ENCODE measurements at regions not wholly inside any gene's neighbourhood (a gene's known extent, or its start where the extent isn't known, plus 50 kb on each side); places are given as distances from the start of the nearest gene placed in this dataset.
"Not testable (repeated sequence)": the region's sequence is repeated elsewhere in the genome, so short reads cannot be mapped to it uniquely, and the experiment has no call there.

DNA sequence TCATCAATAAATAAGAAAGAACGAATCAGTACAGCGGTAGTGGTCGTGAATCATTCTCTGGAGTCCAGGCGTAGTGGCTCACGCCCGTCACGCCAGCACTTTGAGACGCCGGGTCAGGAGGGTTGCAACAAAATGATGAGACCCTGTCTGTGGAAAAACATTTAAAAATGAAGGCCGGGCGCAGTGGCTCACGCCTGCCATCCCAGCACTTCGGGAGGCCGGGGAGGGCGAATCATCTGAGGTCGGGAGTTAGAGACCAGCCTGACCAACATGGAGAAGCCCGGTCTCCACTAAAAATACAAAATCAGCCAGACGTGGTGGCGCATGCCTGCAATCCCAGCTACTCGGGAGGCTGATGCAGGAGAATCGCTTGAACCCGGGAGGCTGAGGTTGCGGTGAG is 111.8 kb upstream of the ANKRD30BL start:
- DNase-seq = not testable (repeated sequence)

DNA sequence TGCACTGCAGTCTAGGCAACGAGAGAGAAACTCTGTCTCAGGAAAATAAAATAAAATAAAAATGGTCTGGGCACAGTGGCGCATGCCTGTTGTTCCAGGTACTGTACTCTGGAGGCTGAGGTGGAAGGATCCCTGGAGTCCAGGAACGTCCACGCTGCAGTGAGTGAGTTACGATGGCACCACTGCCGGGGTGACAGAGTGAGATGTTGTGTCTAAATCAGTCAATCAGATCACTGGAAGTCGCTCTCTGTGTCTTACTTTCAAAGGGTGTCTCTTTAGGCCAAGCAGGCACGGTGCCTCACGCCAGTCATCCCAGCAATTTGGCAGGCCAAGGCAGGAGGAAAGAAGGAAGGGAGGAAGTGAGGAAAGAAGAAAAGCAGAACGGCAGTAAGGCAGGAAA is 112.2 kb upstream of the ANKRD30BL start:
- DNase-seq = no peak

DNA sequence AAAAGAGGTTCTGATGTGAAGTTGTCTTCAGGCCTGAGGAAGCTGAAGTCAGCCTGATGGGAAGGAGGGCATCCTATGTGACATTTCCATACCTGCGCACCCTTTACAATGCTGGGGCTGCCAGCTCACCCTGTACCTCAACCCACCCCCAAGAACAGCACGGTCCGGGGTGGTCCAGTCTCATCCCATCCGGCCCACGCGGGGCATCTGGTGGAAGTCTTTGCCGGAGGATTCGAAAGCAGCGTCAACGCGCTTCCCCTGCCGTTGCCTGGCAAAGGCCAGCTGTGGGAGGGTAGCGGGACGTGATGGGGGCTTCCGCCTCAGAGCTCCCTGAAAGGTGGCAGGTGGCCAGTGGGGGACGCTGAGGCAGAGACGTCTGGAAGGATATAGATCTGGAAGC is 113.6 kb upstream of the ANKRD30BL start:
- no peak for DNase-seq

- no peak for DNase-seq
Observed at GRCh38 chr2:132276571-132276981, 114.8 kb upstream of the ANKRD30BL start.

DNA sequence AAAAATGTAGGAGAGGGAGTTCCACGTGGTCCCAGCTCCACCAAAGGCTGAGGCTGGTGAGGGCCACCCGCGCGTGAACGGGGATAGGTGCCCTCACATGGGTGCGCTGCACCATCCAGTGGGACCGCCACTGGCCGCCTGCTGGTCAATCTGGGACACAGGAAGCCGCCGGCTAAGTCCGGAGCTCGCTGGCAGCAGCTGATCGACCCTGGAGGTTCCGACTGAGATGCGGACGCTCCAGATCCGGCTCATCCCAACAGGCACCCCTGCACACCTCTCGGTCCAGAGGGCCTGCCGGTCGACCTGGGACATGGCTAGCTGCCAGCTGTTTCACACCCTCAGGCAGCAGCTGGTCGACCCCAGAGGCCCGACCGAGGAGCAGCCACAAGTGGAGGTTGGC is 116.5 kb upstream of the ANKRD30BL start:
- DNase-seq = no peak

- no peak for DNase-seq
Observed at GRCh38 chr2:132279344-132279743, 117.6 kb upstream of the ANKRD30BL start.

DNA sequence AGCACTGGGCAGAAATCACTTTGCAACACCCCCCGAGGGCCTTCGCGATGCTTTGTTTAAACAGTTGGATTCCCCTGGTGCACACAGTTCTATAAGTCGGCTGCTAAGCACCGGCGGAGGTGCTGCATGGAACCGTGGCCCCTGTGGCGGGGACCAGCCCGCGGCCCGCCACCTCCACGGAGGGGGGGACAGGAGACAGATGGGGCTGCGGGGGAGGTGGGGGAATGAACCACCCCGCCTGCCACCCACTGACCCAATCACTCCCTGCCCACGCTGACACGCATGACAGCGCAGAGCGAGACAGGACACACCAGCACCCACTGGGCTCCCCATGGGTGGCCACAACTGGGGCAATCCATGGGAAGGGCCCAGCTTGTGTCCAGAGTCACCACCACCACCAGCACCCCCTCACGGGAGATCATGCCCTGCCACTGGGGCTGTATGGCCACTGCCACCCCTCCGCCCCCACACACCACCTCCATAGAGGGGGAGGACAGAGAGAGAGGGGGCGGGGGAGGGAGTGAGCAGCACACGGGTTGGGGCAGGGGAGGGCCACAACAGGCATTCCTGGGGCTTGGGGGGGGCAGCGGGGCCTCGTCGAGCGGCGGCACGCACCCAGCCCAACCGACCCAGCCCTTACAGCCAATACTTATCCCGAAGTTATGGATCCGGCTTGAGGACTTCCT is 118.3 kb upstream of the ANKRD30BL start:
- no peak for DNase-seq

GRCh38 chr2:132280912-132281311 is 119.2 kb upstream of the ANKRD30BL start:
- no peak for DNase-seq

- not testable (repeated sequence) for DNase-seq
Observed at GRCh38 chr2:132282104-132282503, 120.4 kb upstream of the ANKRD30BL start.

- no peak for DNase-seq
Observed at GRCh38 chr2:132282911-132283310, 121.2 kb upstream of the ANKRD30BL start.

DNA sequence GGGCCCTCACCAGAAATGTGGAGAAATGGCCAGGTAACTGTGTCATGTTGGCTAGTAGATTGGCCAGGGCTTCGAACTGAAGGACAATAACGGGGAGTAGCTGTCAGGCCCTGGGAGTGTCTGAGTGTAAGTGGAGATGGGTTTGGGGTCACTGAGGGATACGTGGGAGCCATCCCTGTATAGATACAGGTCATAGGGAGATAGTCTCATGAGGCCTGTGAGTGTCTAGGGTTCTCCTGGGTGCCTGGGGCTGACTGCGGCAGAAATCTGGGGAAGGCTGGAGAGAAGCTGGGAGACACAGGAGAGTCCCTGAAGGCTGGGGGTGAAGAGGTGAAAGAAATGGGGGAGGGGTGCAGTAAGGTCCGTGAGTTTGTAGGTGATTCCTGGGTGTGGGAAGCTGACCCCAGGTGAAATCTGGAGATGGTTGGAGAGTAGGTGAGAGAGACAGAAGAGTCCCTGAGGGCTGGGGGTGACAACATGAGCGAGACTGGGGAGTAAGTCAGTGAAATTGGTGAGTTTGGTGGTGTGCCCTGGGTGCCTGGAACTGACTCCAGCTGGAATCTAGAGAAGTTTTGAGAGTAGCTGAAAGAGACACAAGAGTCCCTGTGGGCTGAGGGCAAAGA is 124.6 kb upstream of the ANKRD30BL start:
- not testable (repeated sequence) for DNase-seq

DNA sequence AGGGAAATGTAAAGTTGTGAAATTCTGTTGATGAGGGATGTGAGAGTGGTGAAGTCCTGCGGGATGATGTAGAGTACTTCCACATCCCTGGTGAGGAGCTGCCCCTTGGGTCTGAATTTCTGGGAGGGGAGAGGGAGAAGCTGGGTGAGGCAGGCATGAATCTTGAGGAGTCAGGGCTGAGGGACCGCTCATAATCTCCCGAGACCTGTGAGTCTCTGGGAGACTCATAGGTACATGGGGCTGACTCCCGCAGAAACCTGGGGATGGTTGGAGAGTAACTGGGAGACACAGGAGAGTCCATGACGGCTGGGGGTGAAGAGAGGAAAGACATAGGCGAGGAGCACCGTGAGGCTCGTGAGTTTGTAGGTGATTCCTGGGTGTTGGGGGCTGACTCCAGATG is 126.2 kb upstream of the ANKRD30BL start:
- not testable (repeated sequence) for DNase-seq

DNA sequence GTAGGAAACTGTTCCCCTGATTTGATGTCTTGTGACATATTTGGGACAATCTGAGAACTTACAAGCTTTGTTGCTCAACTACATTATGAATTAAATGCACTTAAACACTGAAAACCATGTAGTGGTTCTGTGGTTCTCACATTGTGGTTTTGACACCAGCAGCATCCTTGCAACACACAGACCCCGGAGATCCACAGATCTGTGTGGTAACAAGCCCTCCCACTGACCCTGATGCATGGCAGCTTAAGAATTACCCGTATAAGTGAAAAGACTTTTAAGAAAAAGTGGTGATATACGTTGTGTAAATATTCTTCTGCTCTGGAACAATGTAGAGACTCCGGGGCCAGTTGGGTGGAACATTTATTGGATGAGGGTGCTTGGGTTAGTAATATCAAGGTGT is 127.4 kb upstream of the ANKRD30BL start:
- not testable (repeated sequence) for DNase-seq

DNA sequence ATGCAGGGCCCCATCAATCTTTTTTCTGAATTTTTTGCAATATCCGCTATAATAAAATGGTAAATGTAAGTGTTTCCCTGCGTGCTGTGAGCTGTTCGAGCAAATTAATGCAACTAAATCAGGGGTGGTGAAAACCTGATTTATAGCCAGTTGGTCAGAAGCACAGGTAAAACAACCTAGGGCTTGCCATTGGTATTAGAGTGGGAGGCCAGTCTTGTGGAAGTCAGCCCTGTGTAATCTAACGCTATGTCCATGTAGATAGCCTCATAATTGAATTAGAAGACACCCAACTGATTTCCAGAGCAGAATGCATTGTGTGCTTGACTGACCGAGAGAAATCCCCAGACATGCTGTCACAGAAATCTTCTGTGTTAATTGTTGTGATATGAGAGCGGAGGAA is 126.8 kb upstream of the GPR39 start:
- not testable (repeated sequence) for DNase-seq

DNA sequence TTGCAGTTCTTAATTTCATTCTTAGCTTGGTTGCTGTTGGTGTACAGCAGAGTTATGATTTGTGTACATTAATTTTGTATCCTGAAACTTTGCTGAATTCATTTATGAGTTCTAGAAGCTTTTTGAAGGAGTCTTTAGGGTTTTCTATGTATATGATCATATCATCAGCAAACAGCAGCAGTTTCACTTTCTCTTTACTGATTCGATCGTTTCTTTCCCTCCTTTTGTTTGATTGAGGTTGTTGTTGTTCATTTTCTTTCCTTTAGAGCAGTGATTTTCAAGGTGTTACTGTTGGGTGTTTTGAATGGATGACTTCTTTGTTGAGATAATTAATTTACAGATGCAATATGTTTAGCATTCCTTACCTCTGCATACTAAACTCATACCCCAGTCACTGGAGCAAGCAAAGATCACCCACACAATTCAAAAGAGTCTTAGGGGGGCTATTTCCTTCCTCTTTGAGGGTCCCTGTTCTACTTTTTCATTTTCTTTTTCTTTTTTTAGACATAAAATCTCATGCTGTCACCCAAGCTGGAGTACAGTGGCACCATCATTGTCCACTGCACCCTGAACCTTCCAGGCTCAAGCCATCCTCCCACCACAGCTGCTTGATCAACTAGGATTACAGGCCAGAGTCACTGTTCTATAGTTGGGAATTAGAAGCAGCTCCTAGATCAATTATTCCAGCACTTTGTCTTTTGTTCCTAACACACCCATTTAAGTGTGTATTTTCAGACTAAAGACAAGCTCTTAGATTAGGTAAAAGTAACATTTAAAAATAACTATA is 115.8 kb upstream of the GPR39 start:
- not testable (repeated sequence) for DNase-seq

DNA sequence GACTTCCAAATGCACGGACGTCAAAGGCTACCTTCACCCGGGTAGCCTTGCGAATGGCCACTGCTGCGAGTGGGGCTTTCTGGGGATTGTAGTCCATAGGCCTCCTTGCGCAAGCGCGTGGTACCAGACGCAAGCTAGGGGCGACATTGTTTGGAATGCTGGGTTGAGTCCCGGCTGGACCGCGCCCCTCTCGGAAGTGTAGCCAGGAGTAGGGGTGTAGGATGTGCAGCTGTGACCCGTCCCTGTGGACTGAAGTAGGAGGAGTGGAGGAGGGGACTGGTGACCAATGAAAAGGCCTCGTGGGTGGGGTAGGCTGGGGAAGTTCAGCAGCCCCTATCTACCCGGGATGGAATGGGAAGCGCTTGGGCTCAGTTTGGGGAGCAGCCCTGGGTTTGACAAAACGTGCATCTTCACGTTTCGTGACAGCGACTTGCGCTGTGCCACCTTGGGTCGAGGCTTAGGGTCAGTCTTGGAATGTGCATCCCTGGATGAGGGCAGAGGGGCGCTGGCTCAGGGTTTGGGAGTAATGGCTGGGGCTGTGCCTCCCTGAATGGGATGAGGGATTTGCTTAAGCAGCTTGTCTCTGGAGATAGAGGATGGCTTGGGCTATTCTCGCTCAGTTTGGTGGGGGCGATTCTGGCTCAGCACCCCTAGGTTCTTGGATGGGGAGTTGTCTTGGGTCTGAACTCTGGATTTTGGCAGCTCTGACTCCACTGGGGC is 111.8 kb upstream of the GPR39 start:
- peak; percentile 64 for DNase-seq

DNA sequence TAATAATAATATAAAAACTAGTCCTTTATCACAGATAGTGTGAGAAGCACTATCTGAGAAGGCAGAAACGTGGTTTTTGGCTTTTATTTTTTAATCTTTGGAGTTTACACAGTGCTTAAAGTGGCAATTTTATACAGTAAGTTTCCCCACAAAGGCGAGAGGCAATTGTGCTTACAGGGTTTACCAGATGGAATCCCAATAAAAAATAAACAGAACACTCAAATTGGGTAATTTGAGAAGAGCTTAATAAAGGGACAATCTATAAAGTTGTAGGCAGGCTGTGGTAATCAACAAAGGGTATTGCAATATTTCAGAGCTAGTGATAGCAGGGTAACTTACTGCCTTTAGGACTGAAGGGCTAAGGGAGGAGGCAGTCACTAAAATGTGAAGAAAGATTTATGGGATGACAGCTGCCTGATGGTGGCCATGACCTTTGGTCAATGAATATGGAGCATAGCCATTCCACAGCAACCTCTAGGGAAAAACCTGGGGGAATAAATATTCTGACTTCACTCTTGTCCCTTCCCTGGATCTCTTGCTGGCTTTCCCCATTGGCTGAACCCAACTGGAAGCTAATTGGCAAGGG is 108.9 kb upstream of the GPR39 start:
- not testable (repeated sequence) for DNase-seq

- DNase-seq = not testable (repeated sequence)
Observed at GRCh38 chr2:132309203-132309602, 107.4 kb upstream of the GPR39 start.

DNA sequence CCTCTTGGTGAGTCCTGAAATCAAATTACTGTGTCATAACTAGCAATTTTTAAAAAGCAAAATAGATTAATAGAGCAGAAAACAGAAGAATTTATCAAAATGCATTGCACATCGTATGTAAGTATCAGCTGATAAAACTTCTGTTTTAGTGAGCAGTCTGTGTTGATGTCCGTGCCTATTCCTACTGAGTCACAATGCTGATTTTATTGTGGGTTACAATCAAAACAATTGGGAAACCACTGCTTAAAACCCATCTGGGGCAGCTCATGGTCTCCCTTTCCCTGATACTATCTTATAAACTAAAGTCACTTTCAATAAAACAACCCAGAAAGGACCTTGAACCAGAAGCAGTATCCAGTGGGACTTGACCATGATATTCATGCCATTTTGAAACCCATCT is 101.1 kb upstream of the GPR39 start:
- DNase-seq = not testable (repeated sequence)

DNA sequence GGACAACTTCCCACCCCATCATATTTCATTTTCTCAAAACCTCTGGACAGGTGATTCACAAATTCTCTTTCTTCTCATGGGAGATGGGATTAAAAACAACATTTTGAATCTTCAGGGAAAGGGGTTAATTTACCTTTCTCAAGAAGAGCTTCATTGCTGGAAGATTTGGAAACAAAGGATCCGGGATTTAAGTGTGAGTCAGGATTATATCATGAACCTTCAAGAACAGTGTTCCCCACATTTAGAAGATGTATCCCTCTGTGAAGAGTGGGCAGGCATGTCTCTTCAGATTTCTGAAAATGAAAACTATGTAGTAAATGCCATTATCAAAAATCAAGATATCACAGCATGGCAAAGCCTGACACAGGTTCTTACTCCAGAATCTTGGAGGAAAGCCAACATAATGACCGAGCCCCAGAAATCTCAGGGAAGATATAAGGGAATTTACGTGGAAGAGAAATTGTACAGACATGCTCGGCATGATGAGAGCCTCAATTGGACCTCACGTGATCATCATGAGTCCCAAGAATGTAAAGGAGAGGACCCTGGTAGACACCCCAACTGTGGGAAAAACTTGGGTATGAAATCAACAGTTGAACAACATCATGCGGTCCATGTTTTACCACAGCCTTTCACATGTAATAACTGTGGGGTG is 99.5 kb upstream of the GPR39 start:
- not testable (repeated sequence) for DNase-seq

DNA sequence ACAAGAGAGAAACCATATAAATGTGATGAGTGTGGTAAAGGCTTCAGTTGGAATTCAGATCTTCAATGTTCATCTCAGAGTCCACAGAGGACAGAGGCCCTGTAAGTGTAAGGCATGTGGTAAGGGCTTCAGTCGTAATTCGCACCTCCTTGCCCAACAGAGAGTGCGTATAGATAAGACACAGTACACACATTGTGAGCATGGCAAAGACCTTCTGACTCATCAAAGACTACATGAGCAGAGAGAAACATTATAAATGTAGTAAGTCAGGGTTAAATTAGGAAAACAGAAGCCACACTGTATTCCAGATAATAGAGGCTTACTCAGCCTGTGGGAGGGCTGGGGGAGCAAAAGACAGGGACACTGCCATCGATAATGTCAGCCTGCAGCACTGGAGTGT is 98.1 kb upstream of the GPR39 start:
- DNase-seq = not testable (repeated sequence)

DNA sequence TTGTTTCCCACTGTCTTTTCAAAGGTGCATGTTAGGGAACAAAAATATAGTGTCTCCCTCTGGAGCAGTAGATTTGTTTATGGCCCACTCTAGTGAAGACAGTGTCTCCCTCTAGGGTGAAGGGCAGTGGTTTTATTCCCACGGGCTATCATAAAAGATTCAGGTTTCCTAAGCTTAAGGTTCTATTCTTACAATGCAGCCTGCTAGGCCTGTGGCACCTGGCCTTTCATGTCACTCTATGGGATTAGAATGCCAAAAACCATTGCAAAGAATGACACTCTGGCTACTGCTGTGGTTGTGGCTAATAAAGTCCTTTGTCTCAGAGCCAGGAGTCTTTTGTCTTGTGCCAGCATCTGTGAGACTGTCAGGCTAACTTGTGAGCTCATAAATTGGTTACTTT is 92.6 kb upstream of the GPR39 start:
- DNase-seq = not testable (repeated sequence)
